Activated T-cell treated with anti-CD3 and anti-CD28 coated beads, Interleukin-2, amount 50 U/mL, for 48 hours (primary cell): ENCODE measurements at regions not wholly inside any gene's neighbourhood (a gene's known extent, or its start where the extent isn't known, plus 50 kb on each side); places are given as distances from the start of the nearest gene placed in this dataset.

Experiments
- DNase-seq, 2 experiments: peaks; one replicate each; pipeline ENCODE4 v3.0.0-alpha.2; 2020

DNA sequence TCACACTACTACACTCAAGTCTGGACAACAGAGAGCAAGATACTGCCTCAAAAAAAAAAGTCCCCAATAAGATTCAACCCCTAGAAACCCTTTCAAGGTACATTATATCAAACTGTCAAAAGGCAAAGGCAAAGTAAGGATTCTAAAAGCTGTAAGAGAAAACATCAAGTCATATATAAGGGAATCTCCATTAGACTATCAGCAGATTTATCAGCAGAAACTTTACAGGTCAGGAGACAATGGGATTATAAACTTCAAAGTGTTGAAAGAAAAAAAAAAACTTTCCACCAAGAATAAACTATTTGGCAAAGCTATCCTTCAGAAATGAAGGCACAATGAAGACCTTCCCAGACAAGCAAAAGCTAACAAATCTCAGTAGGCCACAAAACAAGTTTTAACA lies 63.5 kb upstream of the DMRT1 start:
- no peak for DNase-seq

DNA sequence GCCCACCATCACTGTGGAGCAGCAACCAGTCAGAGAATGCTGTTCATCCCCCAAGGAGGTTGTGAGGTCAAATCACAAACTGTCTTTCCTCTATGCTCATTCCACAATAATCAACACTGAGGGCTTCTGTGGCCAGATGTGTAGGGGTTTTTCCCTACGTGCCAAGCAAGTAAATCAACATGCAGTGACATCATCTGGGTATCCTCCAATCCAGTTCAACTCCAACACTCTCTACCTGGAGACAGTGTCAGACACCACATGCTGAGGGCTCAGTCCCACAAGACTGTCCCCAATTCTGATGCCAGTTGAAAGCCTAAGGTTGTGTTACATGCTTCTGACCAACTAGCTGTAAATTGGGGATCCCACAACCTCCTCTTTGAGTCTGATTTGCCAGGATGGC lies 57.3 kb upstream of the DMRT1 start:
- DNase-seq: no peak

DNA sequence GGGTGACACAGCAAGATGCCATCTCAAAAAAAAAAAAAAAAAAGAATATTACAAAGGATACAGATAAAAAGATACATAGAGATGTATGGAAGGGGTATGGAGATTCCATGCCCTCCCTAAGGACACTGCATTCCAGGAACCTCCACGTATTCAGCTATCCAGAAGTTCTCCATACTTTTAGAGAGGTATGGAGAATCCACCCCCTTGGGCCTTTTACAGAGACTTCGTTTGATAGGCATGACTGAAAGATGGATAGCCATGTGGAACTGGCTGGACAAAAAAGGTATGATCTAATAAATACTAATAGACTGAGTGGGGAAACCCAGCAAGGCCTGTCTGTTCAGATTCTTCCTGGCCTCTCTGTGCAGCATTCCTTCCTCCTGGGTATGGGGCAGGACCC lies 56.6 kb upstream of the DMRT1 start:
- no peak for DNase-seq

DNA sequence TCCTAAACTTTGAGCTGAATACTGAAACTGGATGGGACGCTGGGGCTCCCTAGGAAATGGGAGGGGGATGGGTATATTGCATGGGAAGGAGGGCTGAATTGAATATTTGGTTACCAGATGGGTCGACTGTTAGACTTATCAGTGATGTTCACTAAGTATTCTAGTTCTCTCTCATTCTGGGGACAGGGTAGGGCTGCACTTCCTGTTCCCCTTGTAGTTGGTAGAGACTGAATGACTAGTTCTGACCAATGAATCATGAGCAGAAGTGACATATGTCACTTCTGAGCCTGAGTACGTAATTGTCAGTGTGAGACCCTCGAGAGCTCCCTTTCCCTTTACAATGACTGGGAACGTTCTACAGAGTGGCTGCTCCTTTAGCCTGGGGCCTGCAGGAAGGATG lies 55.5 kb upstream of the DMRT1 start:
- DNase-seq: no peak

DNA sequence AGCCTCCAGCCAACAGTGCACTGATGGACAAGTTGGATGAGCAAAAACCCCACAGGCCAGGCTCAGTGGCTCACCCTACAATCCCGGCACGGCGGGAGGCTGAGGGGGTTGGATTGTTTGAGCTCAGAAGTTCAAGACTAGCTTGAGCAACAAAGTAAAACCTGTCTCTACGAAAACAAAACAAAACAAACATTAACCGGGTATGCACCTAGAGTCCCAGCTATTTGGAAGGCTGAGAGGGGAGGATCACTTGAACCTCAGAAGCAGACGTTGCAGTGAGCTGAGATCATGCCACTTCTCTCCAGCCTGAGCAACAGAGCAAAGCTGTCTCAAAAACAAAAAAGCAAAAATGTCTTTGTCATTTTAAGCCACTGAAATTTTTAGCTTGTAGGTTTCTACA lies 55.1 kb upstream of the DMRT1 start:
- no peak for DNase-seq

DNA sequence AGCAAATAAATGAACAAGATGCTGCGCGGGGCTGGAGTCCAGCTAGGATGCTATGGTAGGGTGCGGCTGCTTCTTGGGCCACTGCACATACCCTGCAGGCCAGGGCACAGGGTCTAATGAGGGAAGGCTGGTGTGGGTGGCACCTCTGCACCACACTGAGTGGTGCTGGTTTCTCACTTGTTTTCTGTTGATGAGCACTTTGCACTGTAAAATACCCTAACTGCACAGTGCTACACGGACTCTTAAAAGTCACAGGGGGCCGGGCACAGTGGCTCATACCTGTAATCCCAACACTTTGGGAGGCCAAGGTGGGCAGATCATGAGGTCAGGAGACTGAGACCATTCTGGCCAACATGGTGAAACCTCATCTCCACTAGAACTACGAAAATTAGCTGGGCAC lies 52.7 kb upstream of the DMRT1 start:
- no peak for DNase-seq
